ENCODE measurements at regions not wholly inside any gene's neighbourhood (a gene's known extent, or its start where the extent isn't known, plus 50 kb on each side); places are given as distances from the start of the nearest gene placed in this dataset.

DNA sequence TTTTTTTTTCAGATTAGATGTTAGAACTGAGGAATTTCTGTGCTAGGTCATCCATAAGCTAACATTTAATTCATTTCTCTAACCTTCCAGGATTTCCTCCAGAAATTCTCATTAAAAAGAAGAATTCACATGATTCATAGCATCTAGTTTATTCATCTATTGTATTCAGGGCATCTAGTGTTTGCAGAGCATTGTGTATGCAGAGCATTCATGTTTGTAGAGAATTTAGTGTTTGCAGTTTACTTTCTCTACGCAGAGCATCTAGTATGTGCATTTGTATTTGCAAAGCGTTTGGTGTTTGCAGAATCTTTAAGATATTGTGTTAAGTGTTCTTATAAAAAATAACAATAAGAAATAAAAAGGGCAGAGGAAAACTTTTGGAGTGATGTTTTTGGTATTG is 491.1 kb downstream of the MTRR start:
- TF ChIP-seq, protein P1, sequence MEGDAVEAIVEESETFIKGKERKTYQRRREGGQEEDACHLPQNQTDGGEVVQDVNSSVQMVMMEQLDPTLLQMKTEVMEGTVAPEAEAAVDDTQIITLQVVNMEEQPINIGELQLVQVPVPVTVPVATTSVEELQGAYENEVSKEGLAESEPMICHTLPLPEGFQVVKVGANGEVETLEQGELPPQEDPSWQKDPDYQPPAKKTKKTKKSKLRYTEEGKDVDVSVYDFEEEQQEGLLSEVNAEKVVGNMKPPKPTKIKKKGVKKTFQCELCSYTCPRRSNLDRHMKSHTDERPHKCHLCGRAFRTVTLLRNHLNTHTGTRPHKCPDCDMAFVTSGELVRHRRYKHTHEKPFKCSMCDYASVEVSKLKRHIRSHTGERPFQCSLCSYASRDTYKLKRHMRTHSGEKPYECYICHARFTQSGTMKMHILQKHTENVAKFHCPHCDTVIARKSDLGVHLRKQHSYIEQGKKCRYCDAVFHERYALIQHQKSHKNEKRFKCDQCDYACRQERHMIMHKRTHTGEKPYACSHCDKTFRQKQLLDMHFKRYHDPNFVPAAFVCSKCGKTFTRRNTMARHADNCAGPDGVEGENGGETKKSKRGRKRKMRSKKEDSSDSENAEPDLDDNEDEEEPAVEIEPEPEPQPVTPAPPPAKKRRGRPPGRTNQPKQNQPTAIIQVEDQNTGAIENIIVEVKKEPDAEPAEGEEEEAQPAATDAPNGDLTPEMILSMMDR (IDR thresholded peaks at IDR 0.05; ENCODE audit: poor library complexity) = no peak
- TF ChIP-seq EZH2phosphoT487 (IDR thresholded peaks at IDR 0.05; ENCODE audit: low read depth, severe bottlenecking, unreplicated experiment) (no peak), EZH2 (IDR thresholded peaks at IDR 0.05; ENCODE audit: borderline replicate concordance) (no peak)
